H1 (cell line): ENCODE measurements at regions not wholly inside any gene's neighbourhood (a gene's known extent, or its start where the extent isn't known, plus 50 kb on each side); places are given as distances from the start of the nearest gene placed in this dataset.

Source experiments
- CTCF ChIA-PET: fragments of 300-600 bp; sonication (Branson Sonifier 250); formaldehyde crosslinking; loops from one replicate; lab custom pipeline; 2021; ENCODE audit not compliant: partially characterized antibody; lab: Charles Lee
- POLR2A ChIA-PET: fragments of 300-600 bp; sonication (Branson Sonifier 250); formaldehyde crosslinking; loops from one replicate; lab custom pipeline; 2021; ENCODE audit warnings: inconsistent platforms; ENCODE audit not compliant: partially characterized antibody; lab: Charles Lee
- DNase-seq, 2 experiments: peaks; one replicate each; pipeline versions ENCODE4 v3.0.0 to v3.0.0-alpha.2; 2010 to 2022; ENCODE audit warnings: low spot score in 2 of 2, low read depth in 1 of 2, mixed read lengths in 1 of 2
- FAIRE-seq: peaks from 2 replicates; lab custom pipeline; 2011; peaks lifted over from hg19 to GRCh38; lab: Jason Lieb, UNC
- H2AFZ ChIP-seq: 2 replicates; pipeline ENCODE4 v1.8.1; 2012; ENCODE audit warnings: low read length, inconsistent platforms
- H2AK5ac ChIP-seq: 2 replicates; pipeline ENCODE4 v1.6.1; 2013; ENCODE audit warnings: low read depth, low read length
- H2BK120ac ChIP-seq: replicated peaks from 2 replicates; pipeline ENCODE3; 2013; ENCODE audit warnings: low read depth, low read length, inconsistent platforms
- H2BK12ac ChIP-seq: 2 replicates; pipeline ENCODE4 v1.6.1; 2013; ENCODE audit warnings: low read depth, low read length
- H2BK15ac ChIP-seq: 2 replicates; pipeline ENCODE4 v1.6.1; 2013; ENCODE audit warnings: low read length
- H2BK20ac ChIP-seq: 2 replicates; pipeline ENCODE4 v1.6.1; 2013; ENCODE audit warnings: low read length
- H2BK5ac ChIP-seq: 2 replicates; pipeline ENCODE4 v1.6.1; 2013; ENCODE audit warnings: low read depth, low read length
- H3K14ac ChIP-seq: 2 replicates; pipeline ENCODE4 v1.6.1; 2013; ENCODE audit warnings: inconsistent platforms; ENCODE audit not compliant: insufficient read length
- H3K18ac ChIP-seq: 2 replicates; pipeline ENCODE4 v1.6.1; 2013; ENCODE audit warnings: low read length; ENCODE audit errors: extremely low read depth
- H3K23ac ChIP-seq: 2 replicates; pipeline ENCODE4 v1.6.1; 2013; ENCODE audit warnings: inconsistent platforms; ENCODE audit not compliant: insufficient read length
- H3K23me2 ChIP-seq: 2 replicates; pipeline ENCODE4 v1.6.1; 2013; ENCODE audit warnings: low read depth, low read length
- H3K27ac ChIP-seq: 2 replicates; pipeline ENCODE4 v1.6.1; 2011; ENCODE audit warnings: low read depth, low read length, inconsistent platforms
- H3K27me3 ChIP-seq, 4 experiments: replicated peaks in 1 of 4; 1 replicate in 1 of 4; 2 replicates in 3 of 4; pipeline versions ENCODE4 v1.6.1 to v1.8.1; 2011 to 2013; ENCODE audit warnings: low read length in 3 of 4, mild to moderate bottlenecking in 3 of 4, inconsistent platforms in 2 of 4, mixed read lengths in 2 of 4, moderate library complexity in 1 of 4; ENCODE audit not compliant: control insufficient read depth in 3 of 4, insufficient read depth in 3 of 4; ENCODE audit errors: extremely low read depth in 1 of 4
- H3K36me3 ChIP-seq, 4 experiments: 2 replicates each; pipeline versions ENCODE4 v1.6.1 to v1.8.1; 2011 to 2013; ENCODE audit warnings: mild to moderate bottlenecking in 4 of 4, low read length in 3 of 4, moderate library complexity in 2 of 4, control low read depth in 1 of 4, inconsistent platforms in 1 of 4; ENCODE audit not compliant: insufficient read depth in 4 of 4, control insufficient read depth in 2 of 4
- H3K4ac ChIP-seq: replicated peaks from 2 replicates; pipeline ENCODE3; 2013; ENCODE audit warnings: low read length, low read depth, mixed read lengths, inconsistent platforms; ENCODE audit not compliant: insufficient read length
- H3K4me1 ChIP-seq, 4 experiments: replicated peaks in 1 of 4; 1 replicate in 1 of 4; 2 replicates in 3 of 4; pipeline versions ENCODE4 v1.6.1 to v1.8.1; 2011 to 2013; ENCODE audit warnings: low read length in 3 of 4, inconsistent platforms in 2 of 4, mixed read lengths in 1 of 4; ENCODE audit not compliant: insufficient read depth in 4 of 4, control insufficient read depth in 3 of 4
- H3K4me2 ChIP-seq, 2 experiments: 2 replicates each; pipeline versions ENCODE4 v1.6.1 to v1.8.1; 2011 to 2013; ENCODE audit warnings: low read depth in 2 of 2, low read length in 2 of 2, control low read depth in 1 of 2, inconsistent platforms in 1 of 2, mild to moderate bottlenecking in 1 of 2; ENCODE audit not compliant: insufficient read depth in 1 of 2
- H3K4me3 ChIP-seq, 4 experiments: fragments of 200-600, 300-600 bp in 1 of 4; sonication (generic), shearing (Covaris generic), sonication (Bioruptor Twin) in 1 of 4; 2 replicates each; pipeline versions ENCODE4 v1.5.1 to v1.8.1; 2011 to 2016; ENCODE audit warnings: low read length in 4 of 4, low read depth in 3 of 4, control low read depth in 2 of 4, inconsistent platforms in 2 of 4, mild to moderate bottlenecking in 2 of 4, mixed read lengths in 1 of 4, moderate library complexity in 1 of 4; ENCODE audit not compliant: insufficient read depth in 2 of 4; ENCODE audit errors: extremely low read depth in 1 of 4
- H3K56ac ChIP-seq: replicated peaks from 2 replicates; pipeline ENCODE3; 2013; ENCODE audit warnings: low read depth, mild to moderate bottlenecking, mixed read lengths, low read length, inconsistent platforms; ENCODE audit not compliant: insufficient read length
- H3K79me1 ChIP-seq: 2 replicates; pipeline ENCODE4 v1.6.1; 2013; ENCODE audit warnings: low read depth, low read length, control low read depth
- H3K79me2 ChIP-seq, 2 experiments: 2 replicates each; pipeline versions ENCODE4 v1.6.1 to v1.8.1; 2012 to 2013; ENCODE audit warnings: low read length in 2 of 2, mild to moderate bottlenecking in 2 of 2, inconsistent platforms in 1 of 2; ENCODE audit not compliant: insufficient read depth in 2 of 2, control insufficient read depth in 1 of 2
- H3K9ac ChIP-seq, 4 experiments: replicated peaks in 1 of 4; 1 replicate in 1 of 4; 2 replicates in 3 of 4; pipeline versions ENCODE4 v1.6.1 to v1.8.1; 2011 to 2013; ENCODE audit warnings: low read depth in 3 of 4, low read length in 3 of 4, control low read depth in 2 of 4, mild to moderate bottlenecking in 2 of 4, moderate library complexity in 2 of 4, inconsistent platforms in 1 of 4; ENCODE audit errors: extremely low read depth in 1 of 4
- H3K9me3 ChIP-seq, 2 experiments: 2 replicates each; pipeline versions ENCODE4 v1.6.1 to v1.8.1; 2012 to 2013; ENCODE audit warnings: mild to moderate bottlenecking in 2 of 2, moderate library complexity in 2 of 2, control low read depth in 1 of 2, inconsistent platforms in 1 of 2, low read depth in 1 of 2, low read length in 1 of 2, mixed read lengths in 1 of 2; ENCODE audit not compliant: insufficient read depth in 2 of 2
- H4K20me1 ChIP-seq, 2 experiments: replicated peaks in 1 of 2; 2 replicates each; pipeline versions ENCODE3 to v1.8.1; 2011 to 2013; ENCODE audit warnings: inconsistent platforms in 2 of 2, low read length in 2 of 2, mild to moderate bottlenecking in 1 of 2; ENCODE audit not compliant: insufficient read depth in 2 of 2, control insufficient read depth in 1 of 2
- H4K5ac ChIP-seq: 2 replicates; pipeline ENCODE4 v1.6.1; 2013; ENCODE audit warnings: low read length, low read depth, mixed read lengths, inconsistent platforms; ENCODE audit not compliant: insufficient read length
- H4K8ac ChIP-seq: 2 replicates; pipeline ENCODE4 v1.8.0; 2013; ENCODE audit warnings: mild to moderate bottlenecking, moderate library complexity, low read length, inconsistent platforms; ENCODE audit not compliant: insufficient read depth; ENCODE audit errors: extremely low read depth
- H4K91ac ChIP-seq: replicated peaks from 2 replicates; pipeline ENCODE3; 2013; ENCODE audit warnings: low read length, mixed read lengths, inconsistent platforms; ENCODE audit not compliant: insufficient read length
- ASH2L ChIP-seq: fragments of 200-600, 300-600 bp; sonication (generic); IDR thresholded peaks from one replicate; pipeline ENCODE4 v1.7.1; 2017; ENCODE audit warnings: low read length
- CEBPB ChIP-seq: IDR thresholded peaks from 2 replicates; pipeline ENCODE4 v1.6.1; 2012; ENCODE audit warnings: low read depth, low read length
- WGBS, 2 experiments: shearing (Covaris generic) in 1 of 2; methylation state at CpG; one replicate each; pipeline versions ENCODE4 v1.1.6 to v1.1.7; 2013 to 2015; ENCODE audit warnings: low lambda C conversion rate in 2 of 2, mixed read lengths in 2 of 2, inconsistent platforms in 1 of 2, low coverage in 1 of 2, missing lambda C conversion rate in 1 of 2; ENCODE audit not compliant: insufficient replicate concordance in 2 of 2, insufficient coverage in 1 of 2, insufficient read length in 1 of 2; ENCODE audit errors: extremely low coverage in 1 of 2, missing lambda C conversion rate in 1 of 2; 5-methylcytosine and 5-hydroxymethylcytosine counted together

GRCh38 chr6:139713900-139714506 is 339.6 kb upstream of the CITED2 start:
- ChIA-PET POLR2A (no interaction called here), CTCF (no interaction called here)
- Histone ChIP-seq H4K5ac (no peak overlapping the region), H3K36me3 (no peaks in the 10 kb centered on the region), H3K27ac (no peak overlapping the region), H3K4ac (no peak overlapping the region), H2BK120ac (no peak overlapping the region), H3K14ac (no peak overlapping the region), H3K79me2 (no peaks in the 10 kb centered on the region), H4K20me1 (no peaks in the 10 kb centered on the region), H3K9me3 (no peaks in the 10 kb centered on the region), H3K9ac (no peak overlapping the region), H4K8ac (no peak overlapping the region), H3K4me3 (no peak overlapping the region), H2BK20ac (no peak overlapping the region), H3K23ac (no peak overlapping the region), H3K18ac (no peak overlapping the region), H3K23me2 (no peaks in the 10 kb centered on the region), H2BK12ac (peak overlapping the region; percentile 55; the same call in 1 of the 2 replicates), H2AFZ (peak overlapping the region; percentile 78), H4K91ac (no peak overlapping the region), H3K79me1 (no peaks in the 10 kb centered on the region), H3K56ac (no peak overlapping the region), H2BK15ac (no peak overlapping the region), H3K4me2 (no peak overlapping the region), H2AK5ac (no peak overlapping the region), H3K27me3 (no peaks in the 10 kb centered on the region), H3K4me1 (peaks cover 0 to 3% (median 0%) of the 10 kb centered on the region in 4 experiments; a peak in 1 of 7 replicates), H2BK5ac (no peak overlapping the region)
- TF ChIP-seq ASH2L (no peak), CEBPB (peak; percentile 90)
- no peak for FAIRE-seq
- 98% methylated on average over 4 of the region's 4 CpGs; no CpG with 5 or more reads in 1 of the 2 experiments for WGBS, 2 experiments
- DNase-seq: no peak
